Stimulated activated CD4-positive, alpha-beta T cell treated with anti-CD3 and anti-CD28 coated beads, Interleukin-12 subunit alpha, Interleukin-12 subunit beta, amount 100 ng/mL, for 4 hours (primary cell): ENCODE measurements at regions not wholly inside any gene's neighbourhood (a gene's known extent, or its start where the extent isn't known, plus 50 kb on each side); places are given as distances from the start of the nearest gene placed in this dataset.

Experiments used
- DNase-seq: peaks from one replicate; pipeline ENCODE4 v3.0.0-alpha.2; 2020

- no peak for DNase-seq
Measured at GRCh38 chr15:93296759-93297500, 207.9 kb upstream of the RGMA start.

GRCh38 chr15:93294896-93295295 lies 205.9 kb upstream of the RGMA start:
- DNase-seq, result no peak

GRCh38 chr15:93294066-93294465 lies 205.1 kb upstream of the RGMA start:
- DNase-seq, result no peak

GRCh38 chr15:93291380-93291779 lies 202.4 kb upstream of the RGMA start:
- DNase-seq, result no peak

GRCh38 chr15:93290618-93290946 lies 201.6 kb upstream of the RGMA start:
- DNase-seq, result no peak

GRCh38 chr15:93289941-93290617 lies 201.1 kb upstream of the RGMA start:
- DNase-seq, result no peak

GRCh38 chr15:93288728-93289294 lies 199.8 kb upstream of the RGMA start:
- DNase-seq, result no peak

GRCh38 chr15:93286446-93286845 lies 197.4 kb upstream of the RGMA start:
- DNase-seq, result no peak

GRCh38 chr15:93283854-93284253 lies 194.8 kb upstream of the RGMA start:
- DNase-seq, result no peak

- no peak for DNase-seq
Measured at GRCh38 chr15:93282808-93283207, 193.8 kb upstream of the RGMA start.

GRCh38 chr15:93278783-93279182 lies 189.8 kb upstream of the RGMA start:
- DNase-seq, result no peak

GRCh38 chr15:93278006-93278405 lies 189.0 kb upstream of the RGMA start:
- no peak for DNase-seq

- DNase-seq, result no peak
Measured at GRCh38 chr15:93274257-93274656, 185.2 kb upstream of the RGMA start.

- no peak for DNase-seq
Measured at GRCh38 chr15:93271871-93272270, 182.9 kb upstream of the RGMA start.

- no peak for DNase-seq
Measured at GRCh38 chr15:93270937-93271467, 182.0 kb upstream of the RGMA start.

- DNase-seq, result no peak
Measured at GRCh38 chr15:93268066-93268465, 179.1 kb upstream of the RGMA start.

GRCh38 chr15:93266291-93266690 lies 177.3 kb upstream of the RGMA start:
- DNase-seq, result no peak

GRCh38 chr15:93265111-93265556 lies 176.1 kb upstream of the RGMA start:
- no peak for DNase-seq

- no peak for DNase-seq
Measured at GRCh38 chr15:93261845-93262244, 172.8 kb upstream of the RGMA start.

GRCh38 chr15:93257920-93258319 lies 168.9 kb upstream of the RGMA start:
- no peak for DNase-seq

- DNase-seq, result no peak
Measured at GRCh38 chr15:93253681-93254080, 164.7 kb upstream of the RGMA start.

- no peak for DNase-seq
Measured at GRCh38 chr15:93252780-93253179, 163.8 kb upstream of the RGMA start.

- DNase-seq, result no peak
Measured at GRCh38 chr15:93250950-93251349, 161.9 kb upstream of the RGMA start.

- no peak for DNase-seq
Measured at GRCh38 chr15:93250209-93250608, 161.2 kb upstream of the RGMA start.
